ENCODE measurements at regions not wholly inside any gene's neighbourhood (a gene's known extent, or its start where the extent isn't known, plus 50 kb on each side); places are given as distances from the start of the nearest gene placed in this dataset.

DNA sequence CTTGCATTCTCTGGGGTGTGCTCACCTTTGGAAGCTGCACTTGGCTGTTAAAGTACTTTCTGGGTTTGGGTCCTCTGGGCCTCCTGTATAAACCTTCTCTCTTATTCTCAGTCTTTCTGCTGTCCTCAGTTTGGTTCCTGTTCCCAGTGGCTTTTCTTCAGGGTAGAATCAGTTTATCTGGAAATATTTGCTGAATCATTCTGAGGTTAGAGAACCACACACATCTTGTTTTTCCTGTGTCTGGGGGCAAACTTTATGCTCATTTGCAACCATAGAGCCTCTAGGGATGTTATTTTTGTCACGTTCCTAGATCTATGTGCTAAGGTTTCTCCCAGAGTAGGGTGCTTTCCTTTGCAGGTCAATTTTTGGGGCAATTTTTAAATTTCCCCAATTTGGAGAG is 224.3 kb upstream of the C11orf87 start:
- DNase-seq (ENCODE audit: low spot score in 2 of 2): no peak
- intact Hi-C loops (cut with DNase I): no loop called here
- TF ChIP-seq, protein P1, sequence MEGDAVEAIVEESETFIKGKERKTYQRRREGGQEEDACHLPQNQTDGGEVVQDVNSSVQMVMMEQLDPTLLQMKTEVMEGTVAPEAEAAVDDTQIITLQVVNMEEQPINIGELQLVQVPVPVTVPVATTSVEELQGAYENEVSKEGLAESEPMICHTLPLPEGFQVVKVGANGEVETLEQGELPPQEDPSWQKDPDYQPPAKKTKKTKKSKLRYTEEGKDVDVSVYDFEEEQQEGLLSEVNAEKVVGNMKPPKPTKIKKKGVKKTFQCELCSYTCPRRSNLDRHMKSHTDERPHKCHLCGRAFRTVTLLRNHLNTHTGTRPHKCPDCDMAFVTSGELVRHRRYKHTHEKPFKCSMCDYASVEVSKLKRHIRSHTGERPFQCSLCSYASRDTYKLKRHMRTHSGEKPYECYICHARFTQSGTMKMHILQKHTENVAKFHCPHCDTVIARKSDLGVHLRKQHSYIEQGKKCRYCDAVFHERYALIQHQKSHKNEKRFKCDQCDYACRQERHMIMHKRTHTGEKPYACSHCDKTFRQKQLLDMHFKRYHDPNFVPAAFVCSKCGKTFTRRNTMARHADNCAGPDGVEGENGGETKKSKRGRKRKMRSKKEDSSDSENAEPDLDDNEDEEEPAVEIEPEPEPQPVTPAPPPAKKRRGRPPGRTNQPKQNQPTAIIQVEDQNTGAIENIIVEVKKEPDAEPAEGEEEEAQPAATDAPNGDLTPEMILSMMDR (IDR thresholded peaks at IDR 0.05): no peak
- no peak overlapping the region for H3K4me3 ChIP-seq
- H3K9me3 ChIP-seq: no peaks in the 10 kb centered on the region
- no peak overlapping the region for H3K27ac ChIP-seq
- no peaks in the 10 kb centered on the region for H3K27me3 ChIP-seq
- peaks cover 0 to 3% of the 10 kb centered on the region in 2 donors for H3K4me1 ChIP-seq
- no peaks in the 10 kb centered on the region for H3K36me3 ChIP-seq

DNA sequence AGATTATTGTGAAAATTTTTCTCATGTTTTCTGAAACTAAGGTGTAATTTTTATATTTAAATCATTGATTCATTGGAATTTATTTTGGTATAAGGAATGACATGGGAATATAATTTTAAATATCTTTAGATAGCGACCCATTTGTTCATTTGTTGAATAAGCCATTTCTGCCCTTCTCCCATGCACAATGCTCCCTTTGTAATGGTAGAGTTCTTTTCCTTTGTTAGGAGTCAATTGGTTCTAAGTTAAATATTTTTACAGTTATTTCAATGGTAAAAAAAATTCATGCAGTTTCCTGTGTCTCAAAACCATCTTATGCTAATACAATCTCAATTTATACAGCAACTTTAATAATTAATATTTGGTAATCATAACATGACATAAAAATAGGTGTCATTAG is 218.8 kb upstream of the C11orf87 start:
- Histone ChIP-seq H3K36me3 (no peaks in the 10 kb centered on the region), H3K4me1 (no peaks in the 10 kb centered on the region), H3K27ac (no peak overlapping the region), H3K9me3 (no peaks in the 10 kb centered on the region), H3K4me3 (no peak overlapping the region), H3K27me3 (no peaks in the 10 kb centered on the region)
- intact Hi-C loops (cut with DNase I): no loop called here
- TF ChIP-seq, protein P1 (IDR thresholded peaks at IDR 0.05): no peak
- no peak for DNase-seq (ENCODE audit: low spot score in 2 of 2)

DNA sequence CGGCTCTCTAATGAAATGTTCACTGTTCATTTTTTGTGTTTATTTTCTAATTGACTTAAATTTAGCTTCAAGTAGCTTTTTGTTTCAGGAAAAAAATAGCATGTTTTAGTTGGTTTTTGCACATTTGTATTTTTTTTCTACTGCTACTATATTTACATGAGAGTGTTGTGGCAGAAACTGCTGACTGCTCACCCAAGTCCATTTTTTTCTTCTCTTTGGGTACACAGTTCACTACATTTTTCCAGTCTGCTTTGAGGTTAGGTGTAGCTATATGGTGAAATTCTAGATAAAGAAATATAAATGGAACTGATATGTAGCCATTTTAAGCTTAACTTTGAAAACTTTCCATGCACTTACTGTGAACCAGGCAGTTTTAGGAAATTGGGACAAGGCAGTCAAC is 216.7 kb upstream of the C11orf87 start:
- TF ChIP-seq, protein P1 (IDR thresholded peaks at IDR 0.05): no peak
- no peak for DNase-seq (ENCODE audit: low spot score in 2 of 2)
- Histone ChIP-seq H3K9me3 (no peaks in the 10 kb centered on the region), H3K27ac (no peak overlapping the region), H3K27me3 (no peaks in the 10 kb centered on the region), H3K4me1 (no peaks in the 10 kb centered on the region), H3K36me3 (no peaks in the 10 kb centered on the region), H3K4me3 (no peak overlapping the region)
- intact Hi-C loops (cut with DNase I): no loop called here

DNA sequence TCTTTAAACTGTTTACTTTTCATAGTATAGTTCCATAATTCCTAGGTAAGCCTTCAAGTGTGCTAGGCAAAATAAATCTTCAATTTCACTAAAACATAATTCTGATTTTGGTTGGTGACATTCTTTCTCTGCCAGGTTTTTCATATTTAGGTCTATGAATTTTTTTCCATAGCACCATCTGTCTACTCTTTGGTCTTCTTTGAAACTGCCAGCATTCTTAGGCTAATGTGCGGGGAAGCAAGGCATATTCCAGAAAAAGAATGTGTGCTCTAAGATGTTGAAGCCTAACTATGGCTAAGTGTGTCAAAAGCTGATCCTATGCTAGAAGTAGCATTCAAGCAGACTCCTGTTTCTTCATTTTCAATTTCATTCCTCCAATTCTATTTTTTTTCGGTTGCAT is 213.9 kb upstream of the C11orf87 start:
- no peak for DNase-seq (ENCODE audit: low spot score in 2 of 2)
- H3K4me1 ChIP-seq: no peaks in the 10 kb centered on the region
- TF ChIP-seq, protein P1 (IDR thresholded peaks at IDR 0.05): no peak
- no peaks in the 10 kb centered on the region for H3K9me3 ChIP-seq
- H3K36me3 ChIP-seq: no peaks in the 10 kb centered on the region
- intact Hi-C loops (cut with DNase I): no loop called here
- no peaks in the 10 kb centered on the region for H3K27me3 ChIP-seq
- no peak overlapping the region for H3K27ac ChIP-seq
- no peak overlapping the region for H3K4me3 ChIP-seq

DNA sequence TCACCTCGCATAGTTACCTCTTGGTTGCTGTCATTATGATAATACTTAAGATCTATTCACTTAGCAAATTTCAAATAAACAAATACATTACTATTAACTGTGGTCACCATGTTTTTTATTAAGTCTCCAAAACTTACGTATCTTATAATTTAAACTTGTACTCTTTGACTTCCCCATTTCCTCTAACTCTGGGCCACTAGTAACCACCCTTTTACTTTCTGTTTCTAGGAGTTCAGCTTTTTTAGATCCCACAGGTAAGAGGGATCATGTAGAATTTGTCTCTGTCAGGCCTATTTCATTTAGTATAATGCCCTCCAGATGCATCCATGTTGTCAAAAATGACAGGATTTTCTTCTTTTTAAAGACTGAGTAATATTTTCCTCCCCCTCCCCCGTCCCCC is 212.4 kb upstream of the C11orf87 start:
- H3K27me3 ChIP-seq: no peaks in the 10 kb centered on the region
- H3K27ac ChIP-seq: no peak overlapping the region
- TF ChIP-seq, protein P1 (IDR thresholded peaks at IDR 0.05): no peak
- no peak for DNase-seq (ENCODE audit: low spot score in 2 of 2)
- no peak overlapping the region for H3K4me3 ChIP-seq
- no peaks in the 10 kb centered on the region for H3K4me1 ChIP-seq
- H3K36me3 ChIP-seq: no peaks in the 10 kb centered on the region
- no peaks in the 10 kb centered on the region for H3K9me3 ChIP-seq
- intact Hi-C loops (cut with DNase I): no loop called here

DNA sequence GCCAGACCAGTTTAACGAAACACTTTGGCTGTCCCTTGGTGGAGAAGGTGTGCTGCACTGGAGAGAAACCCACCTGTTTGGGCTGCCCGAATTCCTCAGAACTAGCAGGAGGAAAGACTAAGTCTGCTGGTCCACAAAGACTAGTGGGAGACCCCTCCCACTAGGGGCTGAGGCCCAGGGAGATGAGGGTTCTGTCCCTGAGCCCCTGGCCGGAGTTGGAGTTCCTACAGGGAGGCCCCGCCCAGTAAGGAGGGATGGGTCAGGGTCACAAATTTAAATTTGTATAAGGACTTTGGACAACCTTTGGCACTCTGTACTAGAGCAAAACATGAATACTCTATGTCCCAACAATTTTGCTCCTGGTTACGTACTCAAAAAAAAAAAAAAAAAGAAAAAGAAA is 200.8 kb upstream of the C11orf87 start:
- no peak overlapping the region for H3K4me3 ChIP-seq
- no peaks in the 10 kb centered on the region for H3K9me3 ChIP-seq
- no peaks in the 10 kb centered on the region for H3K27me3 ChIP-seq
- H3K4me1 ChIP-seq: no peaks in the 10 kb centered on the region
- H3K27ac ChIP-seq: no peak overlapping the region
- intact Hi-C loops (cut with DNase I): no loop called here
- H3K36me3 ChIP-seq: no peaks in the 10 kb centered on the region
- DNase-seq (ENCODE audit: low spot score in 2 of 2): no peak
- TF ChIP-seq, protein P1 (IDR thresholded peaks at IDR 0.05): no peak
